ENCODE measurements at regions not wholly inside any gene's neighbourhood (a gene's known extent, or its start where the extent isn't known, plus 50 kb on each side); places are given as distances from the start of the nearest gene placed in this dataset.

DNA sequence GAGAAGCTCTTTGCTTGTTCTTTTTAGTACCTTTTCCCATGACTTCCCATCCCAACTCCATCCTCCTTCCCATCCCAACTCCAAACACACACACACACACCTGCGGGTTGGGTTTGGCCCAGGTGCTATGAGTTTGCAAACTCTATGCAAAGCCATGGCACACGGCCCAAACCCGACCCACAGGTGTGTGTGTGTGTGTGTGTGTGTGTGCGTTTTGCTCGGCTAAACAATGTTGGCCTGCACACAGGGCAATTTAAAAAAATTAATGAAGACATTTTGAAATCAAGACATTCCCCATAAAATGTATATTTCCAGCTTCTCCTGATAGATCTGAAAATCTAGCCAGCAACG, 103.7 kb upstream of the TLE3 start:
- no peak overlapping the region for H3K4me2 ChIP-seq (ENCODE audit: low read length)
- no peaks in the 10 kb centered on the region for H3K9me3 ChIP-seq (ENCODE audit: low read length)
- H4K20me1 ChIP-seq (ENCODE audit: insufficient read depth), result no peaks in the 10 kb centered on the region
- H2AFZ ChIP-seq (ENCODE audit: low read depth, low read length), result no peak overlapping the region
- H3K27me3 ChIP-seq (ENCODE audit: insufficient read depth, low read depth, low read length), result peaks cover 6% of the 10 kb centered on the region
- no peaks in the 10 kb centered on the region for H3K36me3 ChIP-seq (ENCODE audit: insufficient read depth, low read length)
- H3K9ac ChIP-seq (ENCODE audit: low read length), result no peak overlapping the region
- H3K79me2 ChIP-seq (replicated peaks; ENCODE audit: insufficient read depth, low read length), result no peaks in the 10 kb centered on the region
- H3K9me2 ChIP-seq (ENCODE audit: insufficient read depth, low read length), result no peaks in the 10 kb centered on the region
- no peak overlapping the region for H3K27ac ChIP-seq (ENCODE audit: low read length)
- TF ChIP-seq MXI1 (conservative IDR thresholded peaks at IDR 0.05; ENCODE audit: poor library complexity, severe bottlenecking) (no peak), TAF1 (IDR thresholded peaks at IDR 0.05; ENCODE audit: low read depth) (no peak), RAD21 (conservative IDR thresholded peaks at IDR 0.05) (no peak), POLR2AphosphoS5 (IDR thresholded peaks at IDR 0.05) (no peak), SMC3 (conservative IDR thresholded peaks at IDR 0.05; ENCODE audit: poor library complexity) (no peak)
- TF ChIP-seq, protein P1, sequence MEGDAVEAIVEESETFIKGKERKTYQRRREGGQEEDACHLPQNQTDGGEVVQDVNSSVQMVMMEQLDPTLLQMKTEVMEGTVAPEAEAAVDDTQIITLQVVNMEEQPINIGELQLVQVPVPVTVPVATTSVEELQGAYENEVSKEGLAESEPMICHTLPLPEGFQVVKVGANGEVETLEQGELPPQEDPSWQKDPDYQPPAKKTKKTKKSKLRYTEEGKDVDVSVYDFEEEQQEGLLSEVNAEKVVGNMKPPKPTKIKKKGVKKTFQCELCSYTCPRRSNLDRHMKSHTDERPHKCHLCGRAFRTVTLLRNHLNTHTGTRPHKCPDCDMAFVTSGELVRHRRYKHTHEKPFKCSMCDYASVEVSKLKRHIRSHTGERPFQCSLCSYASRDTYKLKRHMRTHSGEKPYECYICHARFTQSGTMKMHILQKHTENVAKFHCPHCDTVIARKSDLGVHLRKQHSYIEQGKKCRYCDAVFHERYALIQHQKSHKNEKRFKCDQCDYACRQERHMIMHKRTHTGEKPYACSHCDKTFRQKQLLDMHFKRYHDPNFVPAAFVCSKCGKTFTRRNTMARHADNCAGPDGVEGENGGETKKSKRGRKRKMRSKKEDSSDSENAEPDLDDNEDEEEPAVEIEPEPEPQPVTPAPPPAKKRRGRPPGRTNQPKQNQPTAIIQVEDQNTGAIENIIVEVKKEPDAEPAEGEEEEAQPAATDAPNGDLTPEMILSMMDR (IDR thresholded peaks at IDR 0.05; ENCODE audit: poor library complexity, severe bottlenecking), result no peak
- TF ChIP-seq, protein P2, sequence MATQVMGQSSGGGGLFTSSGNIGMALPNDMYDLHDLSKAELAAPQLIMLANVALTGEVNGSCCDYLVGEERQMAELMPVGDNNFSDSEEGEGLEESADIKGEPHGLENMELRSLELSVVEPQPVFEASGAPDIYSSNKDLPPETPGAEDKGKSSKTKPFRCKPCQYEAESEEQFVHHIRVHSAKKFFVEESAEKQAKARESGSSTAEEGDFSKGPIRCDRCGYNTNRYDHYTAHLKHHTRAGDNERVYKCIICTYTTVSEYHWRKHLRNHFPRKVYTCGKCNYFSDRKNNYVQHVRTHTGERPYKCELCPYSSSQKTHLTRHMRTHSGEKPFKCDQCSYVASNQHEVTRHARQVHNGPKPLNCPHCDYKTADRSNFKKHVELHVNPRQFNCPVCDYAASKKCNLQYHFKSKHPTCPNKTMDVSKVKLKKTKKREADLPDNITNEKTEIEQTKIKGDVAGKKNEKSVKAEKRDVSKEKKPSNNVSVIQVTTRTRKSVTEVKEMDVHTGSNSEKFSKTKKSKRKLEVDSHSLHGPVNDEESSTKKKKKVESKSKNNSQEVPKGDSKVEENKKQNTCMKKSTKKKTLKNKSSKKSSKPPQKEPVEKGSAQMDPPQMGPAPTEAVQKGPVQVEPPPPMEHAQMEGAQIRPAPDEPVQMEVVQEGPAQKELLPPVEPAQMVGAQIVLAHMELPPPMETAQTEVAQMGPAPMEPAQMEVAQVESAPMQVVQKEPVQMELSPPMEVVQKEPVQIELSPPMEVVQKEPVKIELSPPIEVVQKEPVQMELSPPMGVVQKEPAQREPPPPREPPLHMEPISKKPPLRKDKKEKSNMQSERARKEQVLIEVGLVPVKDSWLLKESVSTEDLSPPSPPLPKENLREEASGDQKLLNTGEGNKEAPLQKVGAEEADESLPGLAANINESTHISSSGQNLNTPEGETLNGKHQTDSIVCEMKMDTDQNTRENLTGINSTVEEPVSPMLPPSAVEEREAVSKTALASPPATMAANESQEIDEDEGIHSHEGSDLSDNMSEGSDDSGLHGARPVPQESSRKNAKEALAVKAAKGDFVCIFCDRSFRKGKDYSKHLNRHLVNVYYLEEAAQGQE (IDR thresholded peaks at IDR 0.05; ENCODE audit: borderline replicate concordance), result no peak
- H3F3A ChIP-seq (ENCODE audit: insufficient read depth, low read length, poor library complexity, severe bottlenecking), result no peaks in the 10 kb centered on the region
- H3K4me3 ChIP-seq (ENCODE audit: low read length), result peak overlapping the region; percentile 29

DNA sequence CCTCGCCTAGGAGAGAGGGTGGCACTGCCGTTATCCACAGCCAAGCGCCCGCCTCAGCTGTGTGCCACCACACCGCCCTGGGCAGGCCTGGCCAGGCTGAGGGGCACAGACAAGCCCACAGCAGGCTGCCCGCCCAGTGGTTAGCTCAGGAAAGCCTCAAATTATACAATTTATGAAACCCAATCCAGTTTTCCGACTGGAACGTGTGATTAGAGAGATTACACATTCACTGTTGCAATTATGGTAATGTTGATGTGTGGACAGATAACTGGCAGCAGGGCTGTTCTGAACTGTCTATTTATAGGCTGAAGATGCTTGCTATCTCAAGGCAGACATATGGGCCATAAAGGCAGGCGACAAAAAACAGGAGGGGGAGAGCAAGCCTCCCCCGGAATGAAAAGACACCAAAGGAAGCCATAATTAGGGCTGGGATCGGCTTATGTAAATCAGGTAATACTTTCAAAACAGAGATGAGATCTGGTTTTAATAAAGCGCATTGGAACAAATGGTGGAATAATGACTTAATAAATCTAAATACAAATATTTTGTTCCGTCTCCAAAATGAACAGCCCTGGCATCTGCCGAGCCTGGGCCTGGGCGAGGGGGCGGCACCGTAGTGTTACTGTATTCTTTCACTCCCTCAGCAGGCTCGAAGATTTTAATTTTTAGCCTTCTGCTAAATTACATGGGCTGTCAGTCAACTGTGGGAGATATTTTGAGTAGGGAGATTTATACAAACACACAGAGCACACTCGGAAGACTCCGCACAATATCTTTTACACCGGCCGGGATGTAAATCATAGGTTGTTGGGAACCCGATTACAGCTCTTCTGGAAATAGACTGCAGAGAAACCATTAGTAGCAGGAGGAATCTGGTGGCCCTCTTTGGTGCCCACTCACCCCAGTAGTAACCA, 103.1 kb upstream of the TLE3 start:
- Histone ChIP-seq H3K9ac (ENCODE audit: low read length) (no peak overlapping the region), H3K9me3 (ENCODE audit: low read length) (no peaks in the 10 kb centered on the region), H4K20me1 (ENCODE audit: insufficient read depth) (no peaks in the 10 kb centered on the region), H3K27me3 (ENCODE audit: insufficient read depth, low read depth, low read length) (peaks cover under 1% of the 10 kb centered on the region), H2AFZ (ENCODE audit: low read depth, low read length) (no peak overlapping the region), H3K79me2 (replicated peaks; ENCODE audit: insufficient read depth, low read length) (no peaks in the 10 kb centered on the region), H3K27ac (ENCODE audit: low read length) (no peak overlapping the region), H3F3A (ENCODE audit: insufficient read depth, low read length, poor library complexity, severe bottlenecking) (no peaks in the 10 kb centered on the region), H3K36me3 (ENCODE audit: insufficient read depth, low read length) (no peaks in the 10 kb centered on the region), H3K4me3 (ENCODE audit: low read length) (peak overlapping the region; percentile 29), H3K4me2 (ENCODE audit: low read length) (peak overlapping the region; percentile 45), H3K9me2 (ENCODE audit: insufficient read depth, low read length) (no peaks in the 10 kb centered on the region)
- TF ChIP-seq, protein P1 (IDR thresholded peaks at IDR 0.05; ENCODE audit: poor library complexity, severe bottlenecking), result no peak
- TF ChIP-seq MXI1 (conservative IDR thresholded peaks at IDR 0.05; ENCODE audit: poor library complexity, severe bottlenecking) (no peak), SMC3 (conservative IDR thresholded peaks at IDR 0.05; ENCODE audit: poor library complexity) (no peak), POLR2AphosphoS5 (IDR thresholded peaks at IDR 0.05) (no peak), EP300 (conservative IDR thresholded peaks at IDR 0.05; ENCODE audit: poor library complexity, severe bottlenecking) (no peak), TAF1 (IDR thresholded peaks at IDR 0.05; ENCODE audit: low read depth) (no peak), EZH2 (IDR thresholded peaks at IDR 0.05; ENCODE audit: borderline replicate concordance, insufficient read depth, low read length, poor library complexity, severe bottlenecking) (no peak), RAD21 (conservative IDR thresholded peaks at IDR 0.05) (no peak)
- TF ChIP-seq, protein P2 (IDR thresholded peaks at IDR 0.05; ENCODE audit: borderline replicate concordance), result no peak

Data from neural cell (in vitro differentiated cells).